ENCODE measurements at regions not wholly inside any gene's neighbourhood (a gene's known extent, or its start where the extent isn't known, plus 50 kb on each side); places are given as distances from the start of the nearest gene placed in this dataset.

DNA sequence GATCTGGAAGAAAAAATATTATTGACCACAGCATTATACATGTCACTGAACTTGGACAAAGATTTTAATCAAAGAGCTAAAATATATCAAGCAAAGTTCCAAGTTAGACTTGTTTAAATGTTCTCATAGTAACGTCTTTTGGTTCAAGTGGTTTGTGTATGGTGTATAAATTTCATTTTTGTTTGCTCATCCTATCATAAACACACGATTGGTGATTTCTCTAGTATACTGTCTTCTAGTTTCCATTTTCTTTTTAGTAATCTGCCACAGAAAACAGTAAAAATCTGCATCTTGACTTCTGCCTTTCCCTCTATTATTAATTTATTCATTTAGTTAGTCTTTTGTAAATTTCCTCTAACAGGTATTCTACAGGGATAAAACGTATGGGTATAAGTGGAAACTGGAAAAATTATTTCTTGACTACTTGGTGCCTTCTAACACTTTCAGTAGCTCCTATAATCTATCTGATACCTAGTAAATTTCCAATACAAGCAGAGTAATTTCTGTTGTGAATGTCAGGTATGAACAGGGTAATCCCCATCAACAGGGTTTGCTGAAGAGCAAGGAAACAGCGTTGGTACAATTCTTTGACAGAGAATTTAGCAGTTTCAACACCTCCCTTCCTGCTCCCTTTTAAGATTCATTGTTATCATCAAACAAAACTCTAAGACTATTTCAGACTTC is 268.0 kb downstream of the PTPRC start:
- H3K4me2 ChIP-seq (ENCODE audit: low read length): no peak overlapping the region
- no peak for TF ChIP-seq MXI1 (conservative IDR thresholded peaks at IDR 0.05; ENCODE audit: poor library complexity, severe bottlenecking)
- TF ChIP-seq SMC3 (conservative IDR thresholded peaks at IDR 0.05; ENCODE audit: poor library complexity): no peak
- TF ChIP-seq RAD21 (conservative IDR thresholded peaks at IDR 0.05): no peak
- TF ChIP-seq, protein P1, sequence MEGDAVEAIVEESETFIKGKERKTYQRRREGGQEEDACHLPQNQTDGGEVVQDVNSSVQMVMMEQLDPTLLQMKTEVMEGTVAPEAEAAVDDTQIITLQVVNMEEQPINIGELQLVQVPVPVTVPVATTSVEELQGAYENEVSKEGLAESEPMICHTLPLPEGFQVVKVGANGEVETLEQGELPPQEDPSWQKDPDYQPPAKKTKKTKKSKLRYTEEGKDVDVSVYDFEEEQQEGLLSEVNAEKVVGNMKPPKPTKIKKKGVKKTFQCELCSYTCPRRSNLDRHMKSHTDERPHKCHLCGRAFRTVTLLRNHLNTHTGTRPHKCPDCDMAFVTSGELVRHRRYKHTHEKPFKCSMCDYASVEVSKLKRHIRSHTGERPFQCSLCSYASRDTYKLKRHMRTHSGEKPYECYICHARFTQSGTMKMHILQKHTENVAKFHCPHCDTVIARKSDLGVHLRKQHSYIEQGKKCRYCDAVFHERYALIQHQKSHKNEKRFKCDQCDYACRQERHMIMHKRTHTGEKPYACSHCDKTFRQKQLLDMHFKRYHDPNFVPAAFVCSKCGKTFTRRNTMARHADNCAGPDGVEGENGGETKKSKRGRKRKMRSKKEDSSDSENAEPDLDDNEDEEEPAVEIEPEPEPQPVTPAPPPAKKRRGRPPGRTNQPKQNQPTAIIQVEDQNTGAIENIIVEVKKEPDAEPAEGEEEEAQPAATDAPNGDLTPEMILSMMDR (IDR thresholded peaks at IDR 0.05; ENCODE audit: poor library complexity, severe bottlenecking): no peak
- TF ChIP-seq TAF1 (IDR thresholded peaks at IDR 0.05; ENCODE audit: low read depth): no peak
- TF ChIP-seq EZH2 (IDR thresholded peaks at IDR 0.05; ENCODE audit: borderline replicate concordance, insufficient read depth, low read length, poor library complexity, severe bottlenecking): no peak
- TF ChIP-seq, protein P2, sequence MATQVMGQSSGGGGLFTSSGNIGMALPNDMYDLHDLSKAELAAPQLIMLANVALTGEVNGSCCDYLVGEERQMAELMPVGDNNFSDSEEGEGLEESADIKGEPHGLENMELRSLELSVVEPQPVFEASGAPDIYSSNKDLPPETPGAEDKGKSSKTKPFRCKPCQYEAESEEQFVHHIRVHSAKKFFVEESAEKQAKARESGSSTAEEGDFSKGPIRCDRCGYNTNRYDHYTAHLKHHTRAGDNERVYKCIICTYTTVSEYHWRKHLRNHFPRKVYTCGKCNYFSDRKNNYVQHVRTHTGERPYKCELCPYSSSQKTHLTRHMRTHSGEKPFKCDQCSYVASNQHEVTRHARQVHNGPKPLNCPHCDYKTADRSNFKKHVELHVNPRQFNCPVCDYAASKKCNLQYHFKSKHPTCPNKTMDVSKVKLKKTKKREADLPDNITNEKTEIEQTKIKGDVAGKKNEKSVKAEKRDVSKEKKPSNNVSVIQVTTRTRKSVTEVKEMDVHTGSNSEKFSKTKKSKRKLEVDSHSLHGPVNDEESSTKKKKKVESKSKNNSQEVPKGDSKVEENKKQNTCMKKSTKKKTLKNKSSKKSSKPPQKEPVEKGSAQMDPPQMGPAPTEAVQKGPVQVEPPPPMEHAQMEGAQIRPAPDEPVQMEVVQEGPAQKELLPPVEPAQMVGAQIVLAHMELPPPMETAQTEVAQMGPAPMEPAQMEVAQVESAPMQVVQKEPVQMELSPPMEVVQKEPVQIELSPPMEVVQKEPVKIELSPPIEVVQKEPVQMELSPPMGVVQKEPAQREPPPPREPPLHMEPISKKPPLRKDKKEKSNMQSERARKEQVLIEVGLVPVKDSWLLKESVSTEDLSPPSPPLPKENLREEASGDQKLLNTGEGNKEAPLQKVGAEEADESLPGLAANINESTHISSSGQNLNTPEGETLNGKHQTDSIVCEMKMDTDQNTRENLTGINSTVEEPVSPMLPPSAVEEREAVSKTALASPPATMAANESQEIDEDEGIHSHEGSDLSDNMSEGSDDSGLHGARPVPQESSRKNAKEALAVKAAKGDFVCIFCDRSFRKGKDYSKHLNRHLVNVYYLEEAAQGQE (IDR thresholded peaks at IDR 0.05; ENCODE audit: borderline replicate concordance): no peak
- TF ChIP-seq POLR2AphosphoS5 (IDR thresholded peaks at IDR 0.05): no peak
- TF ChIP-seq EP300 (conservative IDR thresholded peaks at IDR 0.05; ENCODE audit: poor library complexity, severe bottlenecking): no peak
- H3K27me3 ChIP-seq (ENCODE audit: insufficient read depth, low read depth, low read length): no peaks in the 10 kb centered on the region
- no peaks in the 10 kb centered on the region for H4K20me1 ChIP-seq (ENCODE audit: insufficient read depth)
- peaks cover 5% of the 10 kb centered on the region for H3K79me2 ChIP-seq (replicated peaks; ENCODE audit: insufficient read depth, low read length)
- H3K9me2 ChIP-seq (ENCODE audit: insufficient read depth, low read length): no peaks in the 10 kb centered on the region
- H3F3A ChIP-seq (ENCODE audit: insufficient read depth, low read length, poor library complexity, severe bottlenecking): peaks cover 2% of the 10 kb centered on the region
- H2AFZ ChIP-seq (ENCODE audit: low read depth, low read length): no peak overlapping the region
- no peak overlapping the region for H3K27ac ChIP-seq (ENCODE audit: low read length)
- no peaks in the 10 kb centered on the region for H3K36me3 ChIP-seq (ENCODE audit: insufficient read depth, low read length)
- no peak overlapping the region for H3K4me3 ChIP-seq (ENCODE audit: low read length)
- no peak overlapping the region for H3K9ac ChIP-seq (ENCODE audit: low read length)
- H3K9me3 ChIP-seq (ENCODE audit: low read length): no peaks in the 10 kb centered on the region

DNA sequence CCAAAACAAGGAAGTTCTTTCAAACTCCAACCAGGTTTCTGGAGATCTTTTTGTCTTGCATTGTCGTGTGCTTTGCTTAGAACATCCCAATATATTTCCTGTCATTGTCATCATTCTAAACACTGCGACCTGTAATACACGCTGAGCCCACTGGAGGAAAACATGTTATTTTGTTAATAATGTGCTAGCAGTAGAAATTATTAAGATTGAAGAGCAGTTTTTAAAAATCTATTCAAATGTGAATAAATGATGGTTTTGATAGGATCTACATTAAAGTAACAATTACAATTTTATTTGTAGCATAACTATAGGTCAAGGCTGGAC is 268.5 kb downstream of the PTPRC start:
- Histone ChIP-seq H3K9me2 (ENCODE audit: insufficient read depth, low read length) (no peaks in the 10 kb centered on the region), H4K20me1 (ENCODE audit: insufficient read depth) (no peaks in the 10 kb centered on the region), H3K27ac (ENCODE audit: low read length) (no peak overlapping the region), H3K9ac (ENCODE audit: low read length) (no peak overlapping the region), H3K36me3 (ENCODE audit: insufficient read depth, low read length) (no peaks in the 10 kb centered on the region), H2AFZ (ENCODE audit: low read depth, low read length) (no peak overlapping the region), H3K4me2 (ENCODE audit: low read length) (no peak overlapping the region), H3K79me2 (replicated peaks; ENCODE audit: insufficient read depth, low read length) (peaks cover 5% of the 10 kb centered on the region), H3F3A (ENCODE audit: insufficient read depth, low read length, poor library complexity, severe bottlenecking) (no peaks in the 10 kb centered on the region), H3K9me3 (ENCODE audit: low read length) (no peaks in the 10 kb centered on the region), H3K4me3 (ENCODE audit: low read length) (no peak overlapping the region), H3K27me3 (ENCODE audit: insufficient read depth, low read depth, low read length) (no peaks in the 10 kb centered on the region)
- TF ChIP-seq EZH2 (IDR thresholded peaks at IDR 0.05; ENCODE audit: borderline replicate concordance, insufficient read depth, low read length, poor library complexity, severe bottlenecking): no peak
- TF ChIP-seq, protein P1 (IDR thresholded peaks at IDR 0.05; ENCODE audit: poor library complexity, severe bottlenecking): peak; percentile 52

All from neural cell (in vitro differentiated cells).